Keratinocyte (primary cell): ENCODE measurements at regions not wholly inside any gene's neighbourhood (a gene's known extent, or its start where the extent isn't known, plus 50 kb on each side); places are given as distances from the start of the nearest gene placed in this dataset.

Experiments used
- DNase-seq: peaks from one replicate; pipeline ENCODE4 v3.0.0-alpha.2; 2011; ENCODE audit warnings: low read depth, missing footprints, low spot score
- FAIRE-seq: peaks from 2 replicates; lab custom pipeline; 2011; peaks lifted over from hg19 to GRCh38; lab: Jason Lieb, UNC
- H2AFZ ChIP-seq: 2 replicates; pipeline ENCODE4 v1.6.0; 2012; ENCODE audit warnings: low read length, control low read depth, inconsistent platforms; ENCODE audit not compliant: control insufficient read depth
- H3K27ac ChIP-seq: 2 replicates; pipeline ENCODE4 v1.5.1; 2011; ENCODE audit warnings: low read length; ENCODE audit not compliant: control insufficient read depth, insufficient read depth
- H3K27me3 ChIP-seq: 3 replicates; pipeline ENCODE4 v1.6.0; 2011; ENCODE audit warnings: low read length; ENCODE audit not compliant: control insufficient read depth, insufficient read depth; ENCODE audit errors: extremely low read depth
- H3K36me3 ChIP-seq, 2 experiments: 2 replicates in 1 of 2; 3 replicates in 1 of 2; pipeline ENCODE4 v1.5.1; 2011; ENCODE audit warnings: low read length in 2 of 2, mild to moderate bottlenecking in 1 of 2; ENCODE audit not compliant: control insufficient read depth in 2 of 2, insufficient read depth in 2 of 2; ENCODE audit errors: extremely low read depth in 1 of 2
- H3K4me1 ChIP-seq: 3 replicates; pipeline ENCODE4 v1.5.1; 2011; ENCODE audit warnings: low read length; ENCODE audit not compliant: control insufficient read depth, insufficient read depth; ENCODE audit errors: extremely low read depth
- H3K4me2 ChIP-seq: 3 replicates; pipeline ENCODE4 v1.6.0; 2011; ENCODE audit warnings: low read depth, low read length; ENCODE audit not compliant: control insufficient read depth, insufficient read depth; ENCODE audit errors: extremely low read depth
- H3K4me3 ChIP-seq, 3 experiments: fragments of 200-600 bp in 1 of 3; sonication (generic) in 1 of 3; 2 replicates in 2 of 3; 3 replicates in 1 of 3; pipeline ENCODE4 v1.5.1; 2011 to 2016; ENCODE audit warnings: low read length in 3 of 3, mild to moderate bottlenecking in 3 of 3, control low read depth in 2 of 3, inconsistent platforms in 1 of 3, low read depth in 1 of 3, mixed read lengths in 1 of 3, mixed run types in 1 of 3, moderate library complexity in 1 of 3; ENCODE audit not compliant: control insufficient read depth in 2 of 3, insufficient read depth in 2 of 3; ENCODE audit errors: extremely low read depth in 1 of 3
- H3K79me2 ChIP-seq: 2 replicates; pipeline ENCODE4 v1.6.0; 2012; ENCODE audit warnings: low read length; ENCODE audit not compliant: control insufficient read depth, insufficient read depth
- H3K9ac ChIP-seq: 3 replicates; pipeline ENCODE4 v1.6.0; 2011; ENCODE audit warnings: low read length; ENCODE audit not compliant: control insufficient read depth, insufficient read depth; ENCODE audit errors: extremely low read depth
- H3K9me1 ChIP-seq: 3 replicates; pipeline ENCODE4 v1.6.0; 2011; ENCODE audit warnings: low read length; ENCODE audit not compliant: control insufficient read depth, insufficient read depth; ENCODE audit errors: extremely low read depth
- H3K9me3 ChIP-seq: 2 replicates; pipeline ENCODE4 v1.5.1; 2012; ENCODE audit warnings: low read depth, low read length; ENCODE audit not compliant: control insufficient read depth
- H4K20me1 ChIP-seq: 3 replicates; pipeline ENCODE4 v1.6.0; 2011; ENCODE audit warnings: low read length; ENCODE audit not compliant: control insufficient read depth, insufficient read depth; ENCODE audit errors: extremely low read depth
- CTCF ChIP-seq, 3 experiments: IDR thresholded peaks in 1 of 3; conservative IDR thresholded peaks in 1 of 3; optimal IDR thresholded peaks in 1 of 3; 2 replicates in 2 of 3; 3 replicates in 1 of 3; pipeline versions ENCODE3 to v1.5.1; 2011; ENCODE audit warnings: low read length in 3 of 3, mild to moderate bottlenecking in 3 of 3, moderate library complexity in 2 of 3, control low read depth in 1 of 3, inconsistent platforms in 1 of 3; ENCODE audit not compliant: insufficient read depth in 2 of 3; ENCODE audit errors: extremely low read depth in 1 of 3
- EZH2 ChIP-seq: IDR thresholded peaks from one replicate; pipeline ENCODE4 v1.6.1; 2012; ENCODE audit warnings: inconsistent platforms, mild to moderate bottlenecking, low read length, moderate library complexity
- dilution Hi-C: fragments of 300-500 bp; cut with MboI; formaldehyde crosslinking; loops from one replicate; pipeline ENCODE4 v1.7.0; 2020; ENCODE audit warnings: low sequenced_read_pairs; ENCODE audit not compliant: extremely low pct_ligation_motif_present

GRCh38 chr5:169416583-169417196 lies 115.8 kb upstream of the SLIT3 start:
- no peak overlapping the region for H3K9ac ChIP-seq
- no peak overlapping the region for H3K27ac ChIP-seq
- no peak overlapping the region for H3K4me3 ChIP-seq
- no peaks in the 10 kb centered on the region for H3K79me2 ChIP-seq
- no peaks in the 10 kb centered on the region for H3K36me3 ChIP-seq
- H3K9me3 ChIP-seq: no peaks in the 10 kb centered on the region
- H3K9me1 ChIP-seq: no peaks in the 10 kb centered on the region
- dilution Hi-C loops: no loop called here
- no peak for DNase-seq
- no peaks in the 10 kb centered on the region for H3K27me3 ChIP-seq
- no peaks in the 10 kb centered on the region for H3K4me1 ChIP-seq
- FAIRE-seq: no peak
- H2AFZ ChIP-seq: no peak overlapping the region
- no peak overlapping the region for H3K4me2 ChIP-seq
- TF ChIP-seq EZH2 (no peak), CTCF (optimal IDR thresholded peaks at IDR 0.05 in 1 of 3, IDR thresholded peaks at IDR 0.05 in 1 of 3, conservative IDR thresholded peaks at IDR 0.05 in 1 of 3; ENCODE audit: extremely low read depth in 1 of 3, insufficient read depth in 2 of 3, low read length in 3 of 3) (no peak)
- H4K20me1 ChIP-seq: no peaks in the 10 kb centered on the region

- Histone ChIP-seq H3K4me2 (no peak overlapping the region), H3K36me3 (no peaks in the 10 kb centered on the region), H3K9me3 (no peaks in the 10 kb centered on the region), H4K20me1 (no peaks in the 10 kb centered on the region), H3K9me1 (no peaks in the 10 kb centered on the region), H3K27ac (no peak overlapping the region), H3K27me3 (no peaks in the 10 kb centered on the region), H2AFZ (no peak overlapping the region), H3K9ac (no peak overlapping the region), H3K79me2 (no peaks in the 10 kb centered on the region), H3K4me3 (no peak overlapping the region), H3K4me1 (no peaks in the 10 kb centered on the region)
- no peak for DNase-seq
- no peak for TF ChIP-seq EZH2
- TF ChIP-seq CTCF (optimal IDR thresholded peaks at IDR 0.05 in 1 of 3, IDR thresholded peaks at IDR 0.05 in 1 of 3, conservative IDR thresholded peaks at IDR 0.05 in 1 of 3; ENCODE audit: extremely low read depth in 1 of 3, insufficient read depth in 2 of 3, low read length in 3 of 3): no peak
- dilution Hi-C loops: no loop called here
- no peak for FAIRE-seq
Measured at GRCh38 chr5:169415948-169416347, 115.0 kb upstream of the SLIT3 start.
